Glutamatergic neuron (in vitro differentiated cells): ENCODE measurements at regions not wholly inside any gene's neighbourhood (a gene's known extent, or its start where the extent isn't known, plus 50 kb on each side); places are given as distances from the start of the nearest gene placed in this dataset.

ENCODE experiments used
- DNase-seq: peaks from one replicate; pipeline ENCODE4 v3.0.0; 2022
- H3K27ac Mint-ChIP-seq: one replicate; pipeline ENCODE4 v1.8.0; 2020; ENCODE audit warnings: mild to moderate bottlenecking, mixed read lengths, inconsistent platforms; ENCODE audit not compliant: unreplicated experiment
- H3K27me3 Mint-ChIP-seq: one replicate; pipeline ENCODE4 v1.8.0; 2020; ENCODE audit warnings: mild to moderate bottlenecking, moderate library complexity, mixed read lengths, inconsistent platforms; ENCODE audit not compliant: unreplicated experiment
- H3K36me3 Mint-ChIP-seq: one replicate; pipeline ENCODE4 v1.8.0; 2020; ENCODE audit warnings: mild to moderate bottlenecking, mixed read lengths, inconsistent platforms; ENCODE audit not compliant: unreplicated experiment
- H3K4me1 Mint-ChIP-seq: one replicate; pipeline ENCODE4 v1.8.0; 2020; ENCODE audit warnings: mild to moderate bottlenecking, low read depth, mixed read lengths, inconsistent platforms; ENCODE audit not compliant: unreplicated experiment
- H3K4me3 Mint-ChIP-seq: one replicate; pipeline ENCODE4 v1.8.0; 2020; ENCODE audit warnings: mild to moderate bottlenecking, mixed read lengths, inconsistent platforms; ENCODE audit not compliant: unreplicated experiment
- H3K9me3 Mint-ChIP-seq: one replicate; pipeline ENCODE4 v1.8.0; 2020; ENCODE audit warnings: mild to moderate bottlenecking, moderate library complexity, mixed read lengths, inconsistent platforms; ENCODE audit not compliant: unreplicated experiment
- CTCF ChIP-seq: fragments of 200-600 bp; sonication (generic); IDR thresholded peaks from one replicate; pipeline ENCODE4 v1.5.0; 2021; ENCODE audit not compliant: partially characterized antibody, unreplicated experiment

GRCh38 chr1:223479261-223479660 lies 86.0 kb downstream of the CCDC185 start:
- Mint-ChIP-seq H3K9me3 (peaks cover 4% of the 10 kb centered on the region), H3K4me3 (no peak overlapping the region)
- no peak for DNase-seq

GRCh38 chr1:223479718-223480425 lies 86.7 kb downstream of the CCDC185 start:
- H3K4me1 Mint-ChIP-seq, result no peaks in the 10 kb centered on the region
- H3K36me3 Mint-ChIP-seq, result peaks cover 6% of the 10 kb centered on the region
- H3K27me3 Mint-ChIP-seq, result peaks cover 9% of the 10 kb centered on the region
- H3K4me3 Mint-ChIP-seq, result no peak overlapping the region
- no peak for DNase-seq
- peaks cover 5% of the 10 kb centered on the region for H3K9me3 Mint-ChIP-seq
- H3K27ac Mint-ChIP-seq, result no peak overlapping the region
- no peak for TF ChIP-seq CTCF

More at GRCh38 chr1:223479261-223479660, 86.0 kb downstream of the CCDC185 start:
- Mint-ChIP-seq H3K27me3 (peaks cover 9% of the 10 kb centered on the region), H3K4me1 (no peaks in the 10 kb centered on the region), H3K36me3 (peaks cover 6% of the 10 kb centered on the region), H3K27ac (no peak overlapping the region)
- no peak for TF ChIP-seq CTCF

- no peak for TF ChIP-seq CTCF
- Mint-ChIP-seq H3K27ac (no peak overlapping the region), H3K9me3 (peaks cover 10% of the 10 kb centered on the region), H3K36me3 (peaks cover 6% of the 10 kb centered on the region), H3K27me3 (peaks cover 7% of the 10 kb centered on the region), H3K4me1 (peaks cover 10% of the 10 kb centered on the region), H3K4me3 (no peak overlapping the region)
- DNase-seq, result no peak
These were observed 88.9 kb downstream of the CCDC185 start for GRCh38 chr1:223482132-223482531.

- peaks cover 7% of the 10 kb centered on the region for H3K27me3 Mint-ChIP-seq
- no peak for DNase-seq
- H3K36me3 Mint-ChIP-seq, result peaks cover 6% of the 10 kb centered on the region
- peaks cover 15% of the 10 kb centered on the region for H3K4me1 Mint-ChIP-seq
- TF ChIP-seq CTCF, result no peak
- no peak overlapping the region for H3K27ac Mint-ChIP-seq
- H3K4me3 Mint-ChIP-seq, result no peak overlapping the region
- H3K9me3 Mint-ChIP-seq, result peaks cover 10% of the 10 kb centered on the region
These were observed 89.6 kb downstream of the CCDC185 start for GRCh38 chr1:223482766-223483165.

- H3K27me3 Mint-ChIP-seq, result peaks cover 5% of the 10 kb centered on the region
- no peak overlapping the region for H3K4me3 Mint-ChIP-seq
- peaks cover 10% of the 10 kb centered on the region for H3K9me3 Mint-ChIP-seq
- H3K36me3 Mint-ChIP-seq, result peaks cover 6% of the 10 kb centered on the region
- no peak for TF ChIP-seq CTCF
- peaks cover 15% of the 10 kb centered on the region for H3K4me1 Mint-ChIP-seq
- H3K27ac Mint-ChIP-seq, result no peak overlapping the region
- no peak for DNase-seq
These were observed 90.3 kb downstream of the CCDC185 start for GRCh38 chr1:223483511-223483910.
